ENCODE measurements at regions not wholly inside any gene's neighbourhood (a gene's known extent, or its start where the extent isn't known, plus 50 kb on each side); places are given as distances from the start of the nearest gene placed in this dataset.
"Not testable (repeated sequence)": the region's sequence is repeated elsewhere in the genome, so short reads cannot be mapped to it uniquely, and the experiment has no call there.

GRCh38 chr12:112710414-112710813 is 81.1 kb upstream of the RPH3A start:
- TF ChIP-seq BACH2 (CRISPR knock-in tag; IDR thresholded peaks at IDR 0.05; ENCODE audit: borderline replicate concordance) (no peak), OSR1 (CRISPR knock-in tag; IDR thresholded peaks at IDR 0.05) (no peak), TOX (CRISPR knock-in tag; IDR thresholded peaks at IDR 0.05; ENCODE audit: borderline replicate concordance) (no peak), POU6F1 (CRISPR knock-in tag; IDR thresholded peaks at IDR 0.05; ENCODE audit: borderline replicate concordance, low read depth) (no peak), GLIS3 (CRISPR knock-in tag; IDR thresholded peaks at IDR 0.05) (no peak)
- ATAC-seq = no peak

- no peak for TF ChIP-seq TSHZ2 (CRISPR knock-in tag; IDR thresholded peaks at IDR 0.05)
- ATAC-seq = no peak
Measured at GRCh38 chr12:112711026-112711425, 80.5 kb upstream of the RPH3A start.

GRCh38 chr12:112711507-112711906 is 80.0 kb upstream of the RPH3A start:
- TF ChIP-seq RARB (CRISPR knock-in tag; IDR thresholded peaks at IDR 0.05) = no peak
- no peak for TF ChIP-seq CREB5 (CRISPR knock-in tag; IDR thresholded peaks at IDR 0.05; ENCODE audit: low read depth)
- no peak for TF ChIP-seq CSDC2 (CRISPR knock-in tag; IDR thresholded peaks at IDR 0.05)
- TF ChIP-seq ZNF8 (CRISPR knock-in tag; IDR thresholded peaks at IDR 0.05) = no peak
- no peak for TF ChIP-seq ESRRG (CRISPR knock-in tag; IDR thresholded peaks at IDR 0.05)
- no peak for TF ChIP-seq CSRNP3 (CRISPR knock-in tag; IDR thresholded peaks at IDR 0.05)
- TF ChIP-seq POU6F1 (CRISPR knock-in tag; IDR thresholded peaks at IDR 0.05; ENCODE audit: borderline replicate concordance, low read depth) = no peak
- TF ChIP-seq GLIS3 (CRISPR knock-in tag; IDR thresholded peaks at IDR 0.05) = no peak
- no peak for TF ChIP-seq ARNTL (CRISPR knock-in tag; IDR thresholded peaks at IDR 0.05; ENCODE audit: borderline replicate concordance, low read depth)
- no peak for TF ChIP-seq SNAI2 (CRISPR knock-in tag; IDR thresholded peaks at IDR 0.05)
- no peak for TF ChIP-seq ZNF70 (CRISPR knock-in tag; IDR thresholded peaks at IDR 0.05)
- no peak for TF ChIP-seq ZFP3 (CRISPR knock-in tag; IDR thresholded peaks at IDR 0.05)
- no peak for TF ChIP-seq ZNF565 (CRISPR knock-in tag; conservative IDR thresholded peaks at IDR 0.05; ENCODE audit: low read depth)
- TF ChIP-seq TOX (CRISPR knock-in tag; IDR thresholded peaks at IDR 0.05; ENCODE audit: borderline replicate concordance) = no peak
- no peak for TF ChIP-seq PATZ1 (CRISPR knock-in tag; IDR thresholded peaks at IDR 0.05; ENCODE audit: borderline replicate concordance)
- no peak for TF ChIP-seq ZFP30 (CRISPR knock-in tag; IDR thresholded peaks at IDR 0.05)
- TF ChIP-seq ISL1 (CRISPR knock-in tag; IDR thresholded peaks at IDR 0.05) = no peak
- TF ChIP-seq ZC3H10 (CRISPR knock-in tag; IDR thresholded peaks at IDR 0.05) = no peak
- TF ChIP-seq TSHZ2 (CRISPR knock-in tag; IDR thresholded peaks at IDR 0.05) = no peak
- TF ChIP-seq OSR1 (CRISPR knock-in tag; IDR thresholded peaks at IDR 0.05) = no peak
- no peak for ATAC-seq

GRCh38 chr12:112712751-112713150 is 78.8 kb upstream of the RPH3A start:
- not testable (repeated sequence) for ATAC-seq

Measured in SK-N-SH treated with all-trans-retinoic acid at 6 μM for 48 hours (cell line).